NCI-H510A treated with DMSO at 0.1 percent for 48 hours (cell line): ENCODE measurements at regions not wholly inside any gene's neighbourhood (a gene's known extent, or its start where the extent isn't known, plus 50 kb on each side); places are given as distances from the start of the nearest gene placed in this dataset.

Source experiments
- DNase-seq: peaks from one replicate; lab custom pipeline; 2025; lab: John Stamatoyannopoulos, UW

DNA sequence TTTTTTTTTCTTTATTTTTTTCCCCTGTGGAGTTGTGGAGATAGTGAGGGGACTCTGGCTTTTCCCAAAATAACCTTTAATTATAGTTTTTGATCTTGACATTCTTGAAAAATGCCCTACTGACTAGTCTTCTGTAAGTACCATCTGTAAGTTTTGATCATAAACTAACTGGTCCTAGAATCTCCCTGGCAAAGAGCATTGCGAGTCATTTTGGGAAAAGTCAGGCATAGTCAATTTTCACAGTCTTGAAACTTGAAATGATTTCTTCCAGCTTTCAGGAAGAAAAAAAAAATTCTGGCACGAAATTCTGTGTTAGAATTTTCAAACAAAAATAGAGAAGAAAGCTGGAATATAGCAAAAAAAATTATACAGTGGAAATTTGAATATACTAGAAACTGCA, 181.2 kb upstream of the SNX7 start:
- no peak for DNase-seq

DNA sequence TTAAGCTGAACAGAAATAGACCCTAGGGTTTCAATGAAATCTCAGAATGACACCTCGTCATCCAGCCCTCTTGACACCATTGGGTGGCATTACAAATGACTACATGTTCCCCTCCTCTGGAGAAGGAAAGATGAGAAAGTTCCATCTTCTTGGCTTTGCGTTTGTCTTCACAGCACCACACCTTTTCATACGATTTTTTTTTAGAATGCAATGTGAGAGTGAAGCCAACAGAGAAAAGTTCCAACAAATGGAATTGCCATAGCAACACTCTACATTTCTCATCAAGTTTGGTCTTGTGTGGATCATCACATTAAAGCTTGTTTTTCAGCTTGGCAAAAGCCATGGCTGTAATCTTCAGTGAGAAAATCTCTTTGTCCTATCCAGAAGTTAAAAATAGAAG, 183.4 kb upstream of the SNX7 start:
- no peak for DNase-seq

- DNase-seq: no peak
Observed at GRCh38 chr1:98472878-98473277, 188.6 kb upstream of the SNX7 start.

- DNase-seq: no peak
Observed at GRCh38 chr1:98471633-98472032, 189.9 kb upstream of the SNX7 start.

- DNase-seq: peak; percentile 52
Observed at GRCh38 chr1:98468111-98468717, 193.3 kb upstream of the SNX7 start.

DNA sequence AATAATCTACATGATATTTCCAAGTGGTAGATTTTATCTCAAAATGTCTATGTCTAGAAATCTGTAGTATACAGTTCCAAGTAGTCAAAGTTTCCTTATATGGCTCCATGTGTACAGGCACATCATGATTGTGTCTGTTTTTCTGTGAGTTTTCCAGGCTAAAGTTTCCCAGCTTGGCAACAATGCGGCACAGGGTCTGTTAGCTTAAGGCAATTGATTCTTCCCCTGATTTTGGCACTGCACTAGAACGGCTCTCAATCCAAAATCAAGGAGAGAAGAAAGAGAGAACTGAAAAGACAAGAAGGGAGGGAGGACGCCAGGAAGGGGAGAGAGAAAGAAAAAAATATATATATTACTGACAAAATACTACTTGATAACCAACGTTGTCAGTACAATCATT, 193.9 kb upstream of the SNX7 start:
- DNase-seq: no peak

DNA sequence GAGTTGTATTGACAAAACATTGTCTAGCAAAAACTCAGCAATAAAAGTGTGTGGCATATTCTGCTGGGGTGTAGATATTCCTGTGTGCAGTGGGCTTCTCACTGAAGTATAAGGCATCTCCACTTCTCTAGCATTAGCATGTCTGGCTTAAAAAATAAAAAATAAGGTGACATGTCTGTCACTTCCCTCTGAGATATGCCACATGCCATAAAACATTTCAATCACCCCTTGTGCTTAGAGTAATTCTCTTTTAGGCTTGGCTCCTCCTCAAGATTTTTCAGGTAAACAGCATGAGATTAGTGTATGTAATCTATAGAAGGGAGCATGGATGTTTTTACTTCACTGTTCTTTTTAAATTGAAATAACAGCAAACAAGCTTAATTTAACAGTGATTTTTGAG, 194.4 kb upstream of the SNX7 start:
- no peak for DNase-seq

GRCh38 chr1:98461873-98462385, 199.6 kb upstream of the SNX7 start:
- DNase-seq: no peak

DNA sequence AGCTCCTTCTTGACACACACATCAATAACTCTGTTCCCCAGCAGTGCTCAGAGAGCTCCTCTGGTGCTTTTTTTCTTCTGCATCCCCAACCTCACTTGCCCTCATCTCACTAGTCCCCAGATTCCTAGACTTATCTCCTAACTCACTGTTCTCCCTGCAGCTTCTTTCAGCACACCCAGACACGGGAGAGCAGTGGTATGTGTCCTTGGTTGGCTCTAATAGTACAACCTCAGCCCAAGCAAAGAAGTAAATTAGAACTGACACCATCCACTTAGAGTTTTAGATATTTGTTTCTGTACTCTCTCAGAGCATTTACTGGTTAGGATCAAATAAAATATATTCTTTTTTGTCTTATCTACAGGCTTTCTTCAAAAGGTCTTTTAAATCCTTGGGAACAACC, 201.4 kb upstream of the SNX7 start:
- no peak for DNase-seq

DNA sequence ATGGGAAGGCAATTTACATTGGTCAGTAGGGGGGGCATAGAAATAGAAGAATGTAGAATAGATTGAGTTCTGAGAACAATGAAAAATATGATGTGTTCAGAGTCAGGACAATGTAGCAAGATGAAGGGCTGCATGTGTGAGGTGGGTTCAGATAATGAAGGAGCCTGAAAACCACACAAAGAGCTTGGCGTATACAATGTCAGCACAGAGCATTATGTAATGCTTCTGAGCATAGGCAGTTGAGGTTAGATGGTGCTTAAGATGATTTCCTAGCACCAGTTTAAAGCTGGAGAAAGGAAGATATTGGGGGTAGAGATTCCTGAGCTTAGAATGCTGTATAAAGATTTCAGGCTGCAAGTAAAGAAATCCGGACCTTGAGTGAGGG, 202.0 kb upstream of the SNX7 start:
- no peak for DNase-seq

DNA sequence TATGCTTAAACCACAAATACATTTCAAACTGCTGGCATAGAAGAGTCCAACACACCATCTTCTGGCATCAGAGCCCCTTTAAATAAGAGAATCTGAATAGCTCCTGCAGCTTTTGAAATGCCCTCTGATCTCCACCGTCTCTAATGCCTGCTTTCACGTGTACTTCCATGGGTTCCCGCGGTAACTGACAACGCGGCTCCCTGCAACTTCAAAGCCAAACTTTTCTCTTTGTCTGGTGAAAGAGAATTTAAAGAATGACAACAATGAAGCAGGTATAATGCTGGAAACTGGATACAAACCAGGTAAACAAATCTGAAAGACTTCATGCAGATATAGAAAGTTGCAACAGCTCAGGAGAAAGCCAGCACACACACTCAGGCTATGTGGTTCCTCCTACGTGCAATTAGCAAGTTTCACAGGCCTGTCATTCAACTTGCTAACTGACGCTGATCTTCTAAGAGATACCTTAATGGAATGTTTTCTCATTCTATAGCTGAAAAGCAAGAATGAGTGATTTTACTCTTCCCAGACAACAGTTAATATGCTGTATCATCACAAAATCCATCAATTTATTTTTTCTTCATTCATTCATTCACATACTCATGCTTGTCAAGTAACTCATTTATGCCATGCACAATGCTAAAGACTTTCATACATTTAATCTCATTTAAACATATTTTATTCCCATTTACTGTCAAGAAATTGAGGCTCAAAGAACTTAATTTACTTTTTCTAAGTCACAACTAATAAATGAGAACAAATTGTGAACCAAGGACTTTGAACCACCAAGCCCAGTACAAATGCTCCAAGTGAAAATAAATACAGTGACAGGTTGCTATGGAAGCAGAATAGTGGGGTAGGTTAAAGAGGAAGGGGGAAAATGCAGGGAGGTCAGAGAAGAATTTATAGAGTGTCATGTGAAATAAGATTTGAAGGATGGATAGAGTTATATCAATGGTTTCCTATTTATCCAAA, 202.7 kb upstream of the SNX7 start:
- DNase-seq: no peak

DNA sequence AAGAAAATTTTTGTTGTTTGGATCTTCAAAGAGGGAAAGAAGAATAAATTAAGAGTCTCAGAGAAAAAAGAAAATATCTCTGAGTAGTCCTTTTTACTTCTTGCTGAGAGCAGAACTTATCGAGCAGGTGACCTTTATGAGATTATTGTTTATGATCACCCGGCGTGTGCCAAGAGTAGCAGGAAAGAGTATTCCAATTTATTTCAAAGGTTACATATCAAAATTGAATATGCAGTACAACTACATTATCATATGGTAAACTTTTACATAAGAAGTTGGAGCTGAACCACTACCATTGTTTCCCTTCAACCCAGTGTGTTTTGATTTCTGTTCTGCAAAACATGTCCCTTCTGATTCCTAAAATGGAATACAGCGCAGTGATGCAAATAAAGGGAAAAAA, 204.3 kb upstream of the SNX7 start:
- no peak for DNase-seq

DNA sequence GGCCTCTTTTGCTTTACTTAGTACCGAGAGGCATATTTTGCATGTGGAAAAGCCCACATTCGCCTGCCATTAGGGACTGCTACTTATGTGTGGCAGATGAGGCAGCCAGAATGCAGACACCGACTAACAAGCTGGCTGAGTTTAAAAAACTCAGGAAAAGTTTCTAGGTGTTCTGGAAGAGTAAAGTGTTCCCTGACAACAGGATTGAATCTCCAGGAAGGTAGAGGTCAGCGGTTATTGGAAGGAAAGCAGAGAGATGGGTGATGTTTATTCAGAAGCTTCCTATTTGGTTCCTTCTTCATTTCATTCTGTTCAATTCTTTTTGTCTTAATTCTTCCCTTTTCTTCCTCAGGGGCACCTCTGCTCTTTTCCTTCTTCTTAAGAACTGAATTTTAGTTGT, 206.9 kb upstream of the SNX7 start:
- DNase-seq: no peak

GRCh38 chr1:98453066-98453465, 208.5 kb upstream of the SNX7 start:
- DNase-seq: no peak

GRCh38 chr1:98452162-98452561, 209.4 kb upstream of the SNX7 start:
- DNase-seq: no peak

GRCh38 chr1:98441281-98441680, 220.2 kb upstream of the SNX7 start:
- DNase-seq: no peak

GRCh38 chr1:98439471-98439870, 222.1 kb upstream of the SNX7 start:
- no peak for DNase-seq

DNA sequence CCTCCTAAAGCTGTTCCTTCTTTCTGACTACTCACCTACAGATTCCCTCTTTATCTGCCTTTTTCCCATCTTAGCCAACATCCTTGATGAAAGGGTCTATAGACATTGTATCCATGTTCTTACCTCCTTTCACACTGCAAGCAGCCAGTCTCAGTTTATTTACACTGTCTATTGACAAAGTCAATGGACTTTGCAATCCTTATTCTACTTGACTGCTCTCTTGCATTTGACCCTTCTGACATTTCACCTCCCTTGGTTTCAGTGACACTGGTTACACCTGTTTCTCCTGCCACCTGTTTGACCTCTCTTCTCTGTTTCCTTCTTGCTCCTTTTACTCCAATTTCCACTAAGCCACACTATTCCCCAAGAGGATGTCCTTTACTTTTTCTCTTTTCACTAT, 224.0 kb upstream of the SNX7 start:
- DNase-seq: peak; percentile 87

- no peak for DNase-seq
Observed at GRCh38 chr1:98437011-98437410, 224.5 kb upstream of the SNX7 start.

- peak; percentile 96 for DNase-seq
Observed at GRCh38 chr1:98429965-98430443, 231.5 kb upstream of the SNX7 start.

- DNase-seq: no peak
Observed at GRCh38 chr1:98428864-98429263, 232.7 kb upstream of the SNX7 start.

DNA sequence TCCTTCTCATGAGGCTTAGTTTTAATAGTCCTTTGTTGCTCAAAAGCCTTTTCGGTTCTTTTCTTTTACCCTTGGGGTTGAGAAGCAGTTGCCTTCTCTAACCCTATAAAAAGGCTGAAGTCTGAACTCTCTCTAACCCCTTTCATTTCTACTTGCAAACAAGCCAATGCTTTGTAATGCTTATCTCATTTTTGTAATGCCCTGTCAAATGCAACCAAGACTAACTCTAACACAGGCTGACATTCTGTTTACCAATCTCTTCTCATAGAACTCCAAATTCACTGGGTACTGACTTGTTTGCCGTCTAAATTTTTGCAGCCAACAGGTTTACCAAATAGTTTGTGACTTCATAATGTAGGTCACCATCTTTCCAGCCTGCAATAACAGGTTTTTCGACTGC, 233.9 kb upstream of the SNX7 start:
- no peak for DNase-seq

- no peak for DNase-seq
Observed at GRCh38 chr1:98426092-98426491, 235.4 kb upstream of the SNX7 start.
